Neural progenitor cell (in vitro differentiated cells): ENCODE measurements at regions not wholly inside any gene's neighbourhood (a gene's known extent, or its start where the extent isn't known, plus 50 kb on each side); places are given as distances from the start of the nearest gene placed in this dataset.

ENCODE experiments used
- DNase-seq: peaks from one replicate; pipeline ENCODE4 v3.0.0-alpha.2; 2016; ENCODE audit warnings: low spot score
- H2AFZ ChIP-seq: fragments of 200-600 bp; sonication (generic); replicated peaks from 2 replicates; pipeline ENCODE4 v1.6.1; 2016; ENCODE audit warnings: antibody characterized with exemption
- H3F3A ChIP-seq: fragments of 200-600 bp; sonication (generic); 2 replicates; pipeline ENCODE4 v1.6.1; 2016; ENCODE audit warnings: antibody characterized with exemption, low read depth
- H3K27ac ChIP-seq: fragments of 200-600 bp; sonication (generic); 2 replicates; pipeline ENCODE4 v1.5.1; 2016; ENCODE audit warnings: mild to moderate bottlenecking
- H3K27me3 ChIP-seq: fragments of 200-600 bp; sonication (generic); 2 replicates; pipeline ENCODE4 v1.6.1; 2016; ENCODE audit warnings: mild to moderate bottlenecking, moderate library complexity
- H3K36me3 ChIP-seq: fragments of 200-600 bp; sonication (generic); 2 replicates; pipeline ENCODE4 v1.5.1; 2016
- H3K4me1 ChIP-seq: fragments of 200-600 bp; sonication (generic); 2 replicates; pipeline ENCODE4 v1.6.1; 2016; ENCODE audit warnings: mixed run types
- H3K4me2 ChIP-seq: fragments of 200-600 bp; sonication (generic); 2 replicates; pipeline ENCODE4 v1.6.1; 2016
- H3K4me3 ChIP-seq: fragments of 200-600 bp; sonication (generic); 2 replicates; pipeline ENCODE4 v1.5.1; 2016
- H3K79me2 ChIP-seq: fragments of 200-600 bp; sonication (generic); 2 replicates; pipeline ENCODE4 v1.6.1; 2016; ENCODE audit warnings: low read depth
- H3K9ac ChIP-seq: fragments of 200-600 bp; sonication (generic); 2 replicates; pipeline ENCODE4 v1.6.1; 2016
- H3K9me3 ChIP-seq: fragments of 200-600 bp; sonication (generic); 2 replicates; pipeline ENCODE4 v1.5.1; 2016; ENCODE audit warnings: low read depth
- H4K20me1 ChIP-seq: fragments of 200-600 bp; sonication (generic); 2 replicates; pipeline ENCODE4 v1.6.1; 2016; ENCODE audit warnings: low read depth
- H3K27ac Mint-ChIP-seq: 3 replicates; pipeline ENCODE4 v1.8.0; 2021; ENCODE audit warnings: mixed read lengths
- H3K27me3 Mint-ChIP-seq: 2 replicates; pipeline ENCODE4 v1.8.0; 2022; ENCODE audit warnings: low read depth, mild to moderate bottlenecking, inconsistent platforms, moderate library complexity, mixed read lengths; ENCODE audit not compliant: insufficient read depth
- H3K36me3 Mint-ChIP-seq: 3 replicates; pipeline ENCODE4 v1.8.0; 2021; ENCODE audit warnings: mixed read lengths
- H3K4me1 Mint-ChIP-seq: 3 replicates; pipeline ENCODE4 v1.8.0; 2021; ENCODE audit warnings: mixed read lengths
- H3K4me3 Mint-ChIP-seq: 3 replicates; pipeline ENCODE4 v1.8.0; 2021; ENCODE audit warnings: mild to moderate bottlenecking, moderate library complexity, mixed read lengths
- H3K9me3 Mint-ChIP-seq: 3 replicates; pipeline ENCODE4 v1.8.0; 2020; ENCODE audit warnings: mixed read lengths
- CTCF ChIP-seq: fragments of 200-600 bp; sonication (generic); IDR thresholded peaks from 2 replicates; pipeline ENCODE4 v1.5.1; 2017; ENCODE audit warnings: antibody characterized with exemption, mild to moderate bottlenecking
- EZH2 ChIP-seq: fragments of 200-600 bp; sonication (generic); IDR thresholded peaks from 2 replicates; pipeline ENCODE4 v1.6.1; 2017; ENCODE audit warnings: antibody characterized with exemption, mild to moderate bottlenecking, moderate library complexity
- EZH2phosphoT487 ChIP-seq: fragments of 200-600 bp; sonication (generic); IDR thresholded peaks from 2 replicates; pipeline ENCODE4 v1.6.1; 2017; ENCODE audit warnings: antibody characterized with exemption

- Mint-ChIP-seq H3K9me3 (peaks cover 19% of the 10 kb centered on the region), H3K4me1 (peaks cover 2% of the 10 kb centered on the region), H3K4me3 (no peak overlapping the region), H3K36me3 (no peaks in the 10 kb centered on the region), H3K27me3 (peaks cover 6% of the 10 kb centered on the region), H3K27ac (no peak overlapping the region)
- H3K4me1 ChIP-seq = peaks cover 10% of the 10 kb centered on the region
- no peak overlapping the region for H3K27ac ChIP-seq
- H3F3A ChIP-seq = peaks cover 6% of the 10 kb centered on the region
- H4K20me1 ChIP-seq = no peaks in the 10 kb centered on the region
- no peak overlapping the region for H3K9ac ChIP-seq
- no peak overlapping the region for H3K4me2 ChIP-seq
- peak; percentile 38 for DNase-seq
- TF ChIP-seq CTCF = no peak
- no peak overlapping the region for H3K4me3 ChIP-seq
- H3K36me3 ChIP-seq = no peaks in the 10 kb centered on the region
- H2AFZ ChIP-seq = no peak overlapping the region
- no peaks in the 10 kb centered on the region for H3K79me2 ChIP-seq
- peaks cover 11% of the 10 kb centered on the region for H3K9me3 ChIP-seq
- H3K27me3 ChIP-seq = no peaks in the 10 kb centered on the region
Measured at GRCh38 chr5:73388740-73389139, 59.8 kb downstream of the FOXD1 start.

- TF ChIP-seq CTCF (no peak), EZH2phosphoT487 (no peak), EZH2 (no peak)
- H3K4me2 ChIP-seq = no peak overlapping the region
- H3F3A ChIP-seq = peaks cover 6% of the 10 kb centered on the region
- peaks cover 11% of the 10 kb centered on the region for H3K9me3 ChIP-seq
- no peak overlapping the region for H3K9ac ChIP-seq
- no peaks in the 10 kb centered on the region for H3K36me3 ChIP-seq
- H3K4me3 ChIP-seq = no peak overlapping the region
- peaks cover 6% of the 10 kb centered on the region for H3K4me1 ChIP-seq
- no peak overlapping the region for H3K27ac ChIP-seq
- no peak overlapping the region for H2AFZ ChIP-seq
- no peaks in the 10 kb centered on the region for H4K20me1 ChIP-seq
- Mint-ChIP-seq H3K27me3 (peaks cover 6% of the 10 kb centered on the region), H3K9me3 (peaks cover 20% of the 10 kb centered on the region), H3K4me1 (peaks cover 2% of the 10 kb centered on the region), H3K36me3 (no peaks in the 10 kb centered on the region), H3K4me3 (no peak overlapping the region), H3K27ac (no peak overlapping the region)
- H3K27me3 ChIP-seq = no peaks in the 10 kb centered on the region
- DNase-seq = no peak
- H3K79me2 ChIP-seq = no peaks in the 10 kb centered on the region
Measured at GRCh38 chr5:73388306-73388684, 60.3 kb downstream of the FOXD1 start.

- H3K79me2 ChIP-seq = no peaks in the 10 kb centered on the region
- H4K20me1 ChIP-seq = no peaks in the 10 kb centered on the region
- H3K9me3 Mint-ChIP-seq = peaks cover 23% of the 10 kb centered on the region
- H3K4me1 ChIP-seq = peaks cover 6% of the 10 kb centered on the region
- no peak overlapping the region for H3K27ac ChIP-seq
- peaks cover 6% of the 10 kb centered on the region for H3K27me3 Mint-ChIP-seq
- no peak overlapping the region for H3K9ac ChIP-seq
- DNase-seq = no peak
- no peak overlapping the region for H3K27ac Mint-ChIP-seq
- no peak overlapping the region for H2AFZ ChIP-seq
- H3K27me3 ChIP-seq = no peaks in the 10 kb centered on the region
- H3K4me1 Mint-ChIP-seq = no peaks in the 10 kb centered on the region
- H3K36me3 ChIP-seq = no peaks in the 10 kb centered on the region
- no peak overlapping the region for H3K4me2 ChIP-seq
- no peaks in the 10 kb centered on the region for H3K36me3 Mint-ChIP-seq
- H3K9me3 ChIP-seq = peaks cover 11% of the 10 kb centered on the region
- no peak overlapping the region for H3K4me3 ChIP-seq
- no peak overlapping the region for H3K4me3 Mint-ChIP-seq
- H3F3A ChIP-seq = peaks cover 6% of the 10 kb centered on the region
- TF ChIP-seq CTCF (no peak), EZH2phosphoT487 (no peak), EZH2 (no peak)
Measured at GRCh38 chr5:73387601-73388305, 60.8 kb downstream of the FOXD1 start.
